Caco-2 (cell line): ENCODE measurements at regions not wholly inside any gene's neighbourhood (a gene's known extent, or its start where the extent isn't known, plus 50 kb on each side); places are given as distances from the start of the nearest gene placed in this dataset.

ENCODE experiments used
- BruUV-seq: library from RNA; stranded (reverse); fragments of 400-500 nt; replicated peaks from 2 replicates; lab custom pipeline; 2021; lab: Mats Ljungman, UMichigan
- CTCF ChIA-PET: fragments of 300-600 bp; sonication (Branson Sonifier 250); formaldehyde crosslinking; loops from one replicate; lab custom pipeline; 2022; ENCODE audit warnings: antibody characterized with exemption; lab: Charles Lee
- POLR2A ChIA-PET: fragments of 300-600 bp; sonication (Branson Sonifier 250); formaldehyde crosslinking; loops from one replicate; lab custom pipeline; 2022; ENCODE audit warnings: antibody characterized with exemption; lab: Charles Lee
- DNase-seq, 2 experiments: peaks; one replicate each; pipeline versions ENCODE4 v3.0.0 to v3.0.0-alpha.2; 2020 to 2022
- H3K27me3 ChIP-seq: replicated peaks from 2 replicates; pipeline ENCODE4 v1.6.0; 2011; ENCODE audit warnings: low read length; ENCODE audit not compliant: control insufficient read depth, insufficient read depth
- H3K36me3 ChIP-seq: 2 replicates; pipeline ENCODE4 v1.5.1; 2011; ENCODE audit warnings: low read length; ENCODE audit not compliant: control insufficient read depth, insufficient read depth
- H3K4me1 ChIP-seq: fragments of 250-450 bp; sonication (Bioruptor Pico); 2 replicates; pipeline ENCODE4 v1.5.1; 2020; ENCODE audit warnings: mild to moderate bottlenecking
- H3K4me3 ChIP-seq: 2 replicates; pipeline ENCODE4 v1.5.1; 2011; ENCODE audit warnings: low read depth, mild to moderate bottlenecking, control low read depth, low read length
- H3K9me3 ChIP-seq: fragments of 250-450 bp; sonication (Bioruptor Pico); 2 replicates; pipeline ENCODE4 v1.5.1; 2020; ENCODE audit warnings: mild to moderate bottlenecking, moderate library complexity
- H3K27ac Mint-ChIP-seq: one replicate; pipeline ENCODE4 v1.8.0; 2022; ENCODE audit warnings: mixed read lengths; ENCODE audit not compliant: unreplicated experiment
- H3K27me3 Mint-ChIP-seq: one replicate; pipeline ENCODE4 v1.8.0; 2022; ENCODE audit warnings: mixed read lengths; ENCODE audit not compliant: insufficient read depth, unreplicated experiment
- H3K36me3 Mint-ChIP-seq: one replicate; pipeline ENCODE4 v1.8.0; 2022; ENCODE audit warnings: mild to moderate bottlenecking, mixed read lengths; ENCODE audit not compliant: insufficient read depth, unreplicated experiment
- H3K4me1 Mint-ChIP-seq: one replicate; pipeline ENCODE4 v1.8.0; 2022; ENCODE audit warnings: low read depth, mixed read lengths; ENCODE audit not compliant: unreplicated experiment
- H3K4me3 Mint-ChIP-seq: one replicate; pipeline ENCODE4 v1.8.0; 2022; ENCODE audit warnings: mild to moderate bottlenecking, moderate library complexity, mixed read lengths; ENCODE audit not compliant: unreplicated experiment
- H3K9me3 Mint-ChIP-seq: one replicate; pipeline ENCODE4 v1.8.0; 2022; ENCODE audit warnings: mixed read lengths; ENCODE audit not compliant: unreplicated experiment
- intact Hi-C: fragments of 100-400 bp; cut with micrococcal nuclease; formaldehyde crosslinking; loops from one replicate; pipeline ENCODE4 v1.10.0; 2022; ENCODE audit not compliant: unreplicated experiment
- TF ChIP-seq, protein P1 (sequence below), 2 experiments: fragments of 200-600 bp in 1 of 2; IDR thresholded peaks; 1 replicate in 1 of 2; 2 replicates in 1 of 2; pipeline versions ENCODE4 v1.5.1 to v1.8.0; 2011 to 2022; ENCODE audit warnings: antibody characterized with exemption in 1 of 2, control low read depth in 1 of 2, inconsistent platforms in 1 of 2, low read depth in 1 of 2, low read length in 1 of 2, mild to moderate bottlenecking in 1 of 2, moderate library complexity in 1 of 2; ENCODE audit not compliant: insufficient read depth in 1 of 2, severe bottlenecking in 1 of 2, unreplicated experiment in 1 of 2

DNA sequence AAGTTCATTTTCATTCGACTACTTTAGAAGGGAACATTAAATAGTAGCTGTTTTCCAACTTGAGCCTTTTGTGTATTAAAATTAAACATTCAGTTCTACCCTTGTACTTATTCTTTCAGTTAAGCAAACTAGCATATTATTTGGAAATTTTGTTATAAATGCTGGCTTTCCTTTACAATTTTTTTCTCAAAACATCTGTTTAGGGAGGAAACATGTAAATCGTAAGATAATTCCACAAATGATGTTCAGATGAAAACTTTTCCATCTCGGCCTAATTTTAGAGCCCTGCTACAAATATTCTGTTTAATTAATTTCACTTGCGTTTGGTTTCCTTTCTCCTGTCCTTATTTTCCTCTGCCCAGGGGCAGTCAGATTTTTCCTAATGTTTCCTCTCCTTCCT lies 476.2 kb upstream of the RGMA start:
- H3K4me3 ChIP-seq = no peak overlapping the region
- Mint-ChIP-seq H3K27me3 (peaks cover 16% of the 10 kb centered on the region), H3K4me3 (no peak overlapping the region), H3K9me3 (no peaks in the 10 kb centered on the region), H3K4me1 (no peaks in the 10 kb centered on the region), H3K27ac (no peak overlapping the region), H3K36me3 (no peaks in the 10 kb centered on the region)
- intact Hi-C loops = no loop called here
- no TSS peak for BruUV-seq
- ChIA-PET POLR2A (no interaction called here), CTCF (no interaction called here)
- no peaks in the 10 kb centered on the region for H3K27me3 ChIP-seq
- TF ChIP-seq, protein P1, sequence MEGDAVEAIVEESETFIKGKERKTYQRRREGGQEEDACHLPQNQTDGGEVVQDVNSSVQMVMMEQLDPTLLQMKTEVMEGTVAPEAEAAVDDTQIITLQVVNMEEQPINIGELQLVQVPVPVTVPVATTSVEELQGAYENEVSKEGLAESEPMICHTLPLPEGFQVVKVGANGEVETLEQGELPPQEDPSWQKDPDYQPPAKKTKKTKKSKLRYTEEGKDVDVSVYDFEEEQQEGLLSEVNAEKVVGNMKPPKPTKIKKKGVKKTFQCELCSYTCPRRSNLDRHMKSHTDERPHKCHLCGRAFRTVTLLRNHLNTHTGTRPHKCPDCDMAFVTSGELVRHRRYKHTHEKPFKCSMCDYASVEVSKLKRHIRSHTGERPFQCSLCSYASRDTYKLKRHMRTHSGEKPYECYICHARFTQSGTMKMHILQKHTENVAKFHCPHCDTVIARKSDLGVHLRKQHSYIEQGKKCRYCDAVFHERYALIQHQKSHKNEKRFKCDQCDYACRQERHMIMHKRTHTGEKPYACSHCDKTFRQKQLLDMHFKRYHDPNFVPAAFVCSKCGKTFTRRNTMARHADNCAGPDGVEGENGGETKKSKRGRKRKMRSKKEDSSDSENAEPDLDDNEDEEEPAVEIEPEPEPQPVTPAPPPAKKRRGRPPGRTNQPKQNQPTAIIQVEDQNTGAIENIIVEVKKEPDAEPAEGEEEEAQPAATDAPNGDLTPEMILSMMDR (IDR thresholded peaks at IDR 0.05; ENCODE audit: insufficient read depth in 1 of 2, low read depth in 1 of 2, low read length in 1 of 2, severe bottlenecking in 1 of 2, unreplicated experiment in 1 of 2) = no peak
- H3K36me3 ChIP-seq = no peaks in the 10 kb centered on the region
- H3K4me1 ChIP-seq = no peaks in the 10 kb centered on the region
- no peaks in the 10 kb centered on the region for H3K9me3 ChIP-seq
- DNase-seq = no peak

DNA sequence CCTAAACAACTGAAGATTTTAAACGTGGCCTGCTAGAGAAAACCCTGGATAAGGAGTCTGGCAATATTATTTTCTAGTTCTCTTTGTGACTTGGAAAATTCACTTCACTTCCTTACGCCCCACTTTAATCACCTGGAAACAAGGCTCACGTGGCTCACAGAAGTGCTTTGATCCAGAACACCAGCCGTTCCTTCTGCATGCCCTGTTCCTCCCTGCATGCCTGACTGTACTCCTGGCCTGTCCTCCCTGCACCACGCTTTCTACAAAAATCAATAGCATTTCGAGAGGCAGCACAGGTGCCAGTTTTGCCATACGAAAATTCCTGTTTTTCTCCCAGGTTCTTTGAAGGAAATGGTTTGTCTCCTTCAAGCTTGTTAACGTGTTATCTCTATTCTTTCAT lies 474.2 kb upstream of the RGMA start:
- no peak for DNase-seq
- Histone ChIP-seq H3K4me1 (no peaks in the 10 kb centered on the region), H3K9me3 (no peaks in the 10 kb centered on the region), H3K4me3 (no peak overlapping the region), H3K36me3 (no peaks in the 10 kb centered on the region), H3K27me3 (no peaks in the 10 kb centered on the region)
- Mint-ChIP-seq H3K9me3 (no peaks in the 10 kb centered on the region), H3K27me3 (peaks cover 18% of the 10 kb centered on the region), H3K27ac (no peak overlapping the region), H3K4me1 (no peaks in the 10 kb centered on the region), H3K36me3 (no peaks in the 10 kb centered on the region), H3K4me3 (no peak overlapping the region)
- POLR2A ChIA-PET = no interaction called here
- no TSS peak for BruUV-seq
- CTCF ChIA-PET = no interaction called here
- intact Hi-C loops = no loop called here
- TF ChIP-seq, protein P1 (IDR thresholded peaks at IDR 0.05; ENCODE audit: insufficient read depth in 1 of 2, low read depth in 1 of 2, low read length in 1 of 2, severe bottlenecking in 1 of 2, unreplicated experiment in 1 of 2) = no peak

DNA sequence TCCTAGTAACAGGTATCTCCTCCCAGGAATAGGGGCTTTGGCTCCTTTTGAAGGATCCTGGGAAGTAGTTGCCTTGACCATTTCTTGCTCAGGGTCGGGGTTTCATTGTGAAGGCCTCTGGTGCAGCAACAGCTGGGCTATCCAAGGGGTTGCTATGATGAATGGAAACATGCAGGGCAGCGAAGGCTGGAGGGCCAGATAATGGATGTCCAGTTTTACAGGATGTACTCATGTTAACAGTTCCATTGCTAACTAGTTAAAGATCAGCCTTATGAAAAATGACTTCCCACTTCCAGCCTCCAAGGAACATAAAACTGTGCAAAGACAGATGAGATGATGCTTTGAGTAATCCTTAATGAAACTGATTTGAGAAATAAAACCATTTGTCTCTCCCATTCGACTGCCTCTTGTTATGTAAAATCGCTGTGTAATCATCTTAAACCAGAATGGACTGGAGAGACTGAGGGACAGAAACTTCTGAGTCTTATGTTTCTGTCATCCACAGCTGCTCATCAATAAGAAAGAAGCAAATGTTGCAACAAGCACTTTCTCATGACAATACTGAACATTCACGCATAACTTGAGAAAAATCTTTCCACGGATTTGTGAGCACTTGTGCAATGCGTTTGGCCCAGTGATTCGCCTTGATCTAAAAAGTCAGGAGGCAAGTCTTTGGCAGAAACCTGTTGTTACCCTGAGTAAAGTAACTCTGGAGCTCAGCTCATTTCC lies 473.5 kb upstream of the RGMA start:
- TF ChIP-seq, protein P1 (IDR thresholded peaks at IDR 0.05; ENCODE audit: insufficient read depth in 1 of 2, low read depth in 1 of 2, low read length in 1 of 2, severe bottlenecking in 1 of 2, unreplicated experiment in 1 of 2) = no peak
- POLR2A ChIA-PET = no interaction called here
- peaks cover 15% of the 10 kb centered on the region for H3K27me3 Mint-ChIP-seq
- no peaks in the 10 kb centered on the region for H3K36me3 ChIP-seq
- no peak overlapping the region for H3K27ac Mint-ChIP-seq
- H3K4me1 ChIP-seq = no peaks in the 10 kb centered on the region
- no peaks in the 10 kb centered on the region for H3K9me3 ChIP-seq
- intact Hi-C loops = no loop called here
- no peak overlapping the region for H3K4me3 ChIP-seq
- no peaks in the 10 kb centered on the region for H3K27me3 ChIP-seq
- CTCF ChIA-PET = no interaction called here
- no peak overlapping the region for H3K4me3 Mint-ChIP-seq
- H3K4me1 Mint-ChIP-seq = no peaks in the 10 kb centered on the region
- no peaks in the 10 kb centered on the region for H3K36me3 Mint-ChIP-seq
- H3K9me3 Mint-ChIP-seq = no peaks in the 10 kb centered on the region
- DNase-seq = no peak
- BruUV-seq = no TSS peak
